Kidney epithelial cell (primary cell): ENCODE measurements at regions not wholly inside any gene's neighbourhood (a gene's known extent, or its start where the extent isn't known, plus 50 kb on each side); places are given as distances from the start of the nearest gene placed in this dataset.

Experiments used
- DNase-seq: peaks from one replicate; pipeline ENCODE4 v3.0.0-alpha.2; 2010; ENCODE audit warnings: low read depth
- H3K27me3 ChIP-seq: 2 replicates; pipeline ENCODE4 v1.6.0; 2011; ENCODE audit warnings: low read length; ENCODE audit not compliant: control insufficient read depth, insufficient read depth
- H3K36me3 ChIP-seq: 2 replicates; pipeline ENCODE4 v1.5.1; 2011; ENCODE audit warnings: low read length; ENCODE audit not compliant: control insufficient read depth, insufficient read depth
- H3K4me3 ChIP-seq: 2 replicates; pipeline ENCODE4 v1.5.1; 2011; ENCODE audit warnings: low read depth, mild to moderate bottlenecking, control low read depth, low read length
- TF ChIP-seq, protein P1 (sequence below): IDR thresholded peaks from 2 replicates; pipeline ENCODE4 v1.5.1; 2011; ENCODE audit warnings: mild to moderate bottlenecking, moderate library complexity, low read length, control low read depth, inconsistent platforms; ENCODE audit not compliant: insufficient read depth, poor library complexity, severe bottlenecking

GRCh38 chr17:65360961-65361552 is 200.4 kb downstream of the AXIN2 start:
- DNase-seq: no peak

DNA sequence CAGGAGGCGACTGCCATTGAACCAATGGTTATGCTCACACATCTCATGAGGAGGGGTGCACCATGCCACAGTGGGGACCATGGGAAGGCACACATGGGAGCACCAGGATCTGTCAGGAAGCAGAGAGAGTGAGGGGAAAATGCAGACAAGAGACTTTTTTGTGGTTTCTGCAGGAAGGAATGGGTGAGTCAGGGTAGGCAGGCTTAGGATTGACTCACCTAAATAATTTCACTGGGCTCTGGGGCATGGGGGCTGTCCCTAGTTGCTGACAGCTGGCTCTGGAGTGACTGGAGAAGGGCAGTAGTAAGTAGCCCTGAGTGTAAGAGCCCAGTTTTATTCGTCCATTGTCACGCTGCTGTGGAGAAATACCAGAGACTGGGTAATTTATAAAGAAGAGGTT is 202.4 kb downstream of the AXIN2 start:
- no peak overlapping the region for H3K4me3 ChIP-seq
- TF ChIP-seq, protein P1, sequence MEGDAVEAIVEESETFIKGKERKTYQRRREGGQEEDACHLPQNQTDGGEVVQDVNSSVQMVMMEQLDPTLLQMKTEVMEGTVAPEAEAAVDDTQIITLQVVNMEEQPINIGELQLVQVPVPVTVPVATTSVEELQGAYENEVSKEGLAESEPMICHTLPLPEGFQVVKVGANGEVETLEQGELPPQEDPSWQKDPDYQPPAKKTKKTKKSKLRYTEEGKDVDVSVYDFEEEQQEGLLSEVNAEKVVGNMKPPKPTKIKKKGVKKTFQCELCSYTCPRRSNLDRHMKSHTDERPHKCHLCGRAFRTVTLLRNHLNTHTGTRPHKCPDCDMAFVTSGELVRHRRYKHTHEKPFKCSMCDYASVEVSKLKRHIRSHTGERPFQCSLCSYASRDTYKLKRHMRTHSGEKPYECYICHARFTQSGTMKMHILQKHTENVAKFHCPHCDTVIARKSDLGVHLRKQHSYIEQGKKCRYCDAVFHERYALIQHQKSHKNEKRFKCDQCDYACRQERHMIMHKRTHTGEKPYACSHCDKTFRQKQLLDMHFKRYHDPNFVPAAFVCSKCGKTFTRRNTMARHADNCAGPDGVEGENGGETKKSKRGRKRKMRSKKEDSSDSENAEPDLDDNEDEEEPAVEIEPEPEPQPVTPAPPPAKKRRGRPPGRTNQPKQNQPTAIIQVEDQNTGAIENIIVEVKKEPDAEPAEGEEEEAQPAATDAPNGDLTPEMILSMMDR: no peak
- H3K36me3 ChIP-seq: no peaks in the 10 kb centered on the region
- peak; percentile 82 for DNase-seq
- no peaks in the 10 kb centered on the region for H3K27me3 ChIP-seq

More at GRCh38 chr17:65360961-65361552, 200.4 kb downstream of the AXIN2 start:
- Histone ChIP-seq H3K36me3 (no peaks in the 10 kb centered on the region), H3K4me3 (no peak overlapping the region), H3K27me3 (no peaks in the 10 kb centered on the region)
- TF ChIP-seq, protein P1: no peak

GRCh38 chr17:65356536-65356935 is 204.9 kb downstream of the AXIN2 start:
- no peaks in the 10 kb centered on the region for H3K36me3 ChIP-seq
- TF ChIP-seq, protein P1: no peak
- no peak for DNase-seq

GRCh38 chr17:65355246-65355645 is 206.2 kb downstream of the AXIN2 start:
- DNase-seq: no peak
- Histone ChIP-seq H3K27me3 (no peaks in the 10 kb centered on the region), H3K4me3 (no peak overlapping the region), H3K36me3 (no peaks in the 10 kb centered on the region)
- TF ChIP-seq, protein P1: no peak

More at GRCh38 chr17:65356536-65356935, 204.9 kb downstream of the AXIN2 start:
- Histone ChIP-seq H3K4me3 (no peak overlapping the region), H3K27me3 (no peaks in the 10 kb centered on the region)

DNA sequence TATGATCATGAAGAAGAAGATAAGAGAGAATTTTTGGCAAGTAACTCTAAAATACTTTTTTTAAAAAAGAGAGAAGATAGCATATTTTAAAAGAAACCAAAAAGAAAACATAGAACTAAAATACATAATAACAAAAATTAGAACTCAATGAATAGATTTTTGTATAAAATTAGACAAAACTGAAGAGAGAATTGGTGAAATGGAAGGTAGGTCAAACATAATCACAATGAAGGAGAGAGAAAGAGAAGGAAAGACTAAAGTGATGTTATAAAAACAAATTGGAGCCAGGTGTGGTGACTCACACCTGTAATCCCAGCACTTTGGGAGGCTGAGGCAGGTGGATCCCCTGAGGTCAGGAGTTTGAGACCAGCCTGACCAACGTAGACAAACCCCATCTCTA is 211.5 kb downstream of the AXIN2 start:
- Histone ChIP-seq H3K4me3 (no peak overlapping the region), H3K36me3 (no peaks in the 10 kb centered on the region), H3K27me3 (no peaks in the 10 kb centered on the region)
- DNase-seq: no peak
- TF ChIP-seq, protein P1: no peak

- H3K27me3 ChIP-seq: no peaks in the 10 kb centered on the region
- TF ChIP-seq, protein P1: no peak
- no peak for DNase-seq
- H3K36me3 ChIP-seq: no peaks in the 10 kb centered on the region
- no peak overlapping the region for H3K4me3 ChIP-seq
These were observed 209.0 kb downstream of the RGS9 start for GRCh38 chr17:65346166-65346565.
